HG02571 (cell line): ENCODE measurements at regions not wholly inside any gene's neighbourhood (a gene's known extent, or its start where the extent isn't known, plus 50 kb on each side); places are given as distances from the start of the nearest gene placed in this dataset.

ENCODE experiments used
- ATAC-seq: cut with Tn5 transposase; IDR thresholded peaks from one replicate; pipeline ENCODE4 v1.9.1; 2021; ENCODE audit warnings: mild to moderate bottlenecking, moderate library complexity; ENCODE audit not compliant: unreplicated experiment

DNA sequence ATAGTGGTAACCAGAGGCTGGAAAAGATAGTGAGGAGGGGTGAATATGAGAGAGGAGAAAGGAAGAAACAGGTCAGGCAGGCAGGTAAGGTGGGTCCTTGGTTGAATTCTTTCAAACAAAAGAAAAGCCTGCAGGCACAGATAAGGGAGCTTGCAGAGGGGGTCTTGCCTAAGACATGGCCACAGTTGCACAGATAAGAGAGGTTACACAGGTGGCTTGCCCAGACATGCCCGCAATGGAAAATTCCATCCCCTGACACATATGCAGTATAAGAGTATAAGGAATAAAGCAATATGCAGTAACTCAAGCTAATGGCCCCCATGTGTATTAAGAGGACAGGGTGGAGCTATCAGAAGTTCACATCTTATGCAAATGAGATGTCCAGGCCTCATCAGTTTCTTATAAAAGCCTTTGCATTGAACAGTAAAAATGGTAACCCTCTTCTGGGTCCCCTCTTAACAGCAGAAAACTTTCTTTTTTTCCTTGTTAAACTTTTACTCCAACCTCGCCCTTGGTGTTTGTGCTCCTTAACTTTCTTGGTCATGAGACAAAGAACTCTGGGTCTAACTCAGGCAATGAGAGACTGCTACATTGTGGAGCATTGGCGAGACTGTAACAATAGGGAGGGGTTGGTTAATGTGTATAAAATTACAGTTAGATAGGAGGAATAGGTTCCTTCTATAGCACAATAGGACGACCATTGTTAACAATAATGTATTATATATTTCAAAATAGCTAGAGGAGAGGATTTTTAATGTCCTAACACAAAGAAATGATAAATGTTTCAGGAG is 764.6 kb downstream of the TSN start:
- ATAC-seq: no peak

DNA sequence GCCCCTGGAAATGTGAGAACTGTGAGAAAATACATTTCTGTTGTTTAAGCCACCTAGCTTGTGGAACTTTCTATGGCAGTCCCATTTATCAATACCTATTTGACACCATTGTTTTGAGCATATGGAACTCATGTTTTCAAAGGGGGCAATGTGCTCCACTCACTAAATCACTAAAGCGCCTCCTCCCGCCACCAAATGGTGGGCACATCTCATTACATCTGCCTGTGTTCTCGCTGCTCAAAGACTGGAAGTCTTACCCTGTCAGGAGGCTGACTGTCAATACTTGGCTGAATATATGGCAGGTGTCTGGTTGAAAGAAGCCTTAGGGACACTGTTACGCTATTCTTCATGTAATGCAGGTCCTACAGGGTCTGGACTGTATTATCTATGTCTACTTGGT is 767.7 kb downstream of the TSN start:
- ATAC-seq: no peak

DNA sequence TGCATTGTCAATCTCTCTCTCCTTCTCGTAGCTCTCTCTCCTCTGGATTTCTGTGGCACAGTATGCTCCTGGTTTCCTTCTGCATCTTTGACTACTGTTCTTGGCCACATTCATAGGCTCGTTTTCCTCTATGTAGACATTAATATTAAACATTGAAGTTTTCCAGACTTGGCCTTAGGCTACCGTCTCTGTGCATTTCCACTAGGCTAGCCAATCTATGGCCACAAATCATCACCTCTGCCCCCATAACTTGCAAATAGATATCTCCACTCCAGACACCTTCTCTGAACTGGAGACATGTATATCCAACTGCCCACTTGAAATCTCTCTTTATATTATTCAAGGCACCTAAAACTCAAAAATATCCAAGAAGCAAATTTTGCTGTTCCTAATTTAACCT is 768.5 kb downstream of the TSN start:
- ATAC-seq: no peak

DNA sequence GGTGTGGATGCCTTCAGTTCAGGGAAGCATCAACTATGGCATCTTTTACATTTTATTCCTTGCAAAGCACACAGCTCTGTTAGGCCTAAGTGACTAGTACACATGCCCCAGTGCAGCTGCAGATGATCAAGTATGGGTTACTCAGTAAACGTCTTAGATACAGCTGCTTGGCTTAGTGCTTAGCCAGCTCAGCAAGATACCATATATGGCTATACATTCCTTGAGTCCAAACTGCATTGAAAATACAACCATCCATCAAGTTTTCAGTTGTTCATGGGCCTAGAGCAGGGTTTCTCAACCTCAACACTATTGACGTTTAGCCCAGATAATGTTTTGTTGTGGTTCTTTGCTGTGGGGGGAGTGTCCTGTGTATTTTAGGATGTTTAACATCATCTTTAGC is 769.9 kb downstream of the TSN start:
- ATAC-seq: no peak

DNA sequence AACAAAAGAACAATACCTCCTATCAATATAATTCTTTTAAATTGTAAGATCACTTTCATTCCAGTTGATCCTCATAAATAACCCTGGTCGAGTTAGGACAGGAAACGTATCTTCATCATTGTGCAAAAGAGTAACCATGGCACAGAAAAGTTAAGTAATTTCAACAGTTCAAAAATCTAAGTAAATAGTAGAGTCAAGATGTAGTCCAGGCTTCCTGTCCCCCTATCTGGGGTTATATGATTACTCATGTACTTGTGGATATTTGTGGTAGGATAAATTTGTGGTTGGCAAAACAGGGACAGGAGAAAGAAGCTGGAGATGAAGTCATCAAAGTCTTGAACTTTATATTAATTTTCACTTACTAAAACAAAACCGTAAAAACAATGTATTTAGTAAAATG is 772.6 kb downstream of the TSN start:
- no peak for ATAC-seq

DNA sequence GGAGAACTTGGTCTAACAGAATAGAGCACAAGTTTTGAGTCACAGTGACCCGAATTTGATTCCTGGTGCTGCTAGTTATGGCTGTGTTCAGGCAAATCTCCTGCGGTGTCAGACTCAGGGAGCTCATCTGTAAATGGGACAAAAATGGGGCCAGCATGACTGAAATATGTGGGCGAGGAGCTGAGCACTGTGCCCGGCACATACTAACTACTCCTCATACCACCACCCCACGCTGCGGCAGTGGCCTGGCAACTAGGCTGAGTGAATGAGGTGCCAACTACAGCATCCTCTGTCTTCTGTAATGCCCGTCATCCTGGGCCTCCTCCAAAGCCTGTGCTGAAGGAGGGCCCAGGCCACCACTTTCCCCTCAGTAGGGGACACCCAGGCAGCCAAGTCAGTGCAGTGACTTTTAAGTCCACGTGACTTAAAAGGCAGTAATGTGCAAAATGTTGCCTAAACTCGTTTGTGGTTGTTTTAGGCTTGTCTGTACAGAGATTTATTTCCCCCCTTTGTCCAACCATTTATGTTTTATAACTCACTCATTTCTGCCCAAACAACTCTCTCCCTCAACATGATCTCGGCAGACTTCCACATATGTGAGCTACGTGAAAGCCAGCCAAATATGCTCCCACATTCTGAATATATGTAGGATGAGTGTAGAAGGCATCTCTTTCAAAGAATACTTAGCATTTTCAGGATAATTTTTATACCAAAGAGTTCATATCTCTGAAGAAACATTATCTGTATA is 773.7 kb downstream of the TSN start:
- ATAC-seq: no peak

DNA sequence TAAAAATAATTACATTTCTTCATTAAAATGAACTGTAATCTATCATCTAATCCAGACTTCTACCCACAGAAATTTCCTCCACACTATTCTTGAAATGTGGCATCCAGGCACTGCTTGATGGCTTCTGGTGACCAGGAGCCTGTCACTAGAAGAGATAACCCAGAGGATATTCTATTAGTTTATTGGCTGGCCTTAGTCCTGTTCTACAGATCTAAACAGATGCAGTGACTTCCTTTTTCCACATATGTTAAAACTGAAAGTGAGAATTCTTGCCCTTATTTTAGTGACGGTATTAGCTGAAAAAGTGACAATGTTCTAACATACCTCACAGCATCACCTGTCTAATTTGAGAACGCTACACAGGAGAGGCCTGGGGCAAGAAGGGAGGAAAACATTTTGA is 775.4 kb downstream of the TSN start:
- ATAC-seq: peak; percentile 61

DNA sequence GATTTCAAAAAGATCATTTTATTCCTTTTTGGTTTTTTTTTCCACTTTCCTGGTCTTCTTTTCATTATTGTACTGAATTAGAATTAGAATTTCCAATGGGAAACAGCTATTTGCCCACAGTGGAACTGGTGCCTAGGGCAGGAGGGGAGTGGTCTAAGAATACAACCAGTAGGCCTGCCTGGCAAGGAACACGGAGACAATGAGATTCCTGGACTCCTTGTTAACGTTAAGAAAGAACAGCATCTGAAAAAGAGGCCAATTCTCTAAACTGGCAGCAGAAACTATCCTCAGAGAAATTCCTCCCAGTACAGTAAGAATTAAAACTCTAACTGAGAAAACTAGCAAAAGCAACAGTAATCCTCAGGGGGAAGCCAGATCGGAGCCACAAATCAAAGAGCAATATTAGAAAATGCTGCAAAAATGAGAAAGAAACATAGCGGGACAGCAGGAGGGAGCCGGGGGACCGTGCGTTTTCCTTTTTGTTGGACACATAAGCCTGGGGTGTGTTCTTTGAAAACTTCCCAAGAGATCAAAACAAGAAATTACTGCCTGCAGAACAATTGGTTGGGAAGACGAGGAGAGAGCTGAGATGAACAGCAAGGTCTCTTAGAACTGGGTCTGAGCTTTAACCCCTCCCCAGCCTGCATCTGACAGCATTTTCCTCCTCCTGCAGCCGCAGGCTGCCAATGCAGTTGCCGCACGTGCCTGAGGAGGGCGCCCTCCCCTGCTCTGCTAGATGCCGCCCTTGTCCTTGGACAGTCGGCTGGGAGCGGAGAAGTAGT is 776.0 kb downstream of the TSN start:
- ATAC-seq: no peak

DNA sequence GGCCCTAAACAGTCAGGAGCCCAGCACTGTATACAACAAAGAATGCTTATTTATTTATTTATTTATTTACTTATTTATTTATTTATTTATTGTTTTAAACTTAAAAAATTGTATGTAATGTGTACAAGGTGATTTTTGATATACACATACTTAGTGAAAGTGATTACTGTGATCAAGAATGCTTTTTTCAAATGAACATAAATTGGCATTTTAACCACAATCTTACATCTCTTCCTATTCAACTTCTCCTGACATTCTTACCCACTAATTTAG is 776.6 kb downstream of the TSN start:
- no peak for ATAC-seq

DNA sequence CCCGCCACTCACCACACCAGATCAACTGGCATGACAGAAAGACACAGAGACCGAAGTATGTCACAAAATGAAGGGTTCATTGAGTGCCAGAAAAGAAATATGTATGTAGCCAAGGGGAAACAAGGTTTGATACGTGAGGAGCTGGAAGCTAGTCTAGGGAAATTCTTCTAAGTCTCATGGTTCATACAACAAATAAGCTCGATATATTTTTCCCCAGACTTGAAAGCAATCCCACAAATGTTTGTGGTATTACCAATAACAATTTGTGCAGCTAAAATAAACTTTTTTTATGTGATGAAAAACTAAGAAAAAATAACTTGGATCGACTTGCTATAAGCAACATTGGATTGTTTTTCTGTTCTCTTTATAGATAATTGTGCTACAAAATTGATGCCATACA is 777.0 kb downstream of the TSN start:
- ATAC-seq: no peak

DNA sequence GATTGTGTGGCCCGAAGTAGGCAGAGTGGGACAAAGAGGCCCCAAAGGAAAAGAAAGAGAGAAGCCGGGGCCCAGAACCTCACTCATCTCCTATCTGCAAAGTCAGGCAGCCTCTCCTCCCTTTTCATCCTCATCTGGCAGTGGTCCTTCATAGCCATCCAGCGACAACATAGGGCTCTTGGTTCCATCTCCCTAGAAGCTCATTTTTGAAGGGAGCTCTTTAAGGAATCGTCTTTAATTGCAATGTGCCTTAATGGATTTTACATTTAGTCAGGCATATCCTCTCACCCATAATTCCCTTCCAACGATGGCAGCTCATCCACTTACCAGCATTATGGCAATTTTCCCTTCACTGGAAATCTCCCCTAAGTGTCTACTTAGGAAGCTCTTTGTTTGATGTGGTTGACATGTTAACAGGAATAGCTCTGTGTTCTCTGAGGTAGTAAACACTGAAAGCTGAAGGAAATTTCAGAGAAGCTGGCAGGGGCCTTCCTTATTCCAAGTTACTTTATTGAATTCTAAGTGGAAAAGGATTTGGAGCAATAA is 780.6 kb downstream of the TSN start:
- ATAC-seq: no peak

DNA sequence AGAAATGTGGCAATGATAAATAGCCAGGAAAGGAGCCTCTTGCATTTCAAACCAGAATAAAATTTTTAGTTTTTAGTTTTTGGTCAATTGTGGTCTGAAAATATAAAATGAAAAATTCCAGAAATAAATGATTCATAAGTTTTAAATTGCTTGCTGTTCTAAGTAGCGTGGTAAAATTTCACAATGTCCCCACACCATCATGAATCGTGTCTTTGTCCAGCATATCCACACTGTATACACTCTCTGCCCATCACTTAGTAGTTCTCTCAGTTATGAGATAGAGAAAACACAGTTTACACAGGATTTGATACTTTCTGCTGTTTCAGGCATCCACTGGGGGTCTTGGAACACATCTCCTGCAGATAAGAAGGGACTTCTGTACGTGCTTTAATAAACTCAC is 783.9 kb downstream of the TSN start:
- ATAC-seq: no peak

DNA sequence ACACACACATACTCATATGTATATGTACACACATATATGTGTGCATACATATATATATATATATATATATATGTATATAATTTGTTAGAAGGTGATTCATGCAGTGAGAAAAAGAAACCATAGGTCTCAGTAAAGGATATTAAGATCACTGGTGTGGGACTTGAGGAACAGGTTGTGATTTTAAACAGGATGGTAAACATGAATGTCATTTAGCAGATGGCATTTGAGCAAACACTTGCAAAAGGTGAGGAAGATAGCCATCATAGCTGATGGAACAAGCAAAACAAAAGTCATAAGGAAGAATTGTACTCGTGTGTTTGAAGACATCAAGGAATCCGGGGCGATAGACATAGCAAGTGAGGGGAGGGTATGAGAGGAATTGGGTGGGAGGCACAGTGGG is 784.5 kb downstream of the TSN start:
- no peak for ATAC-seq

DNA sequence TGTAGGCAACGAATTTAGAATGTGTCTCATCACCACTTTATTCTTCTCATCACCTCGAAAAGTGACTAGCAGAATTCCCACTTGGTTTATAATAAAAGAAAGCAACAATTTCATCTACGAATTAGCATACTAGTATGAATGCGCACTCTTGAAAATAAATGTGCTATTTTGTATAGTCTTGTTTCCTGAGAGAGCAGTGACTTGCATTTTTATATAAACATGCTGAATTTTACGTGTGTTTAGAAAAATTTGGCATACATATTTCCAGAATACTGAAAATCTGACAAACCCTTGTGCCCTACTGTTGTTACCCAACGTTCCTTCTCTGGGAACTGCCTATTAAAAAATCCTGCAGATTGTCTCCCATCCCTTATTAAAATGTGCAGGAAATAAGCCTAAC is 786.8 kb downstream of the TSN start:
- ATAC-seq: no peak

DNA sequence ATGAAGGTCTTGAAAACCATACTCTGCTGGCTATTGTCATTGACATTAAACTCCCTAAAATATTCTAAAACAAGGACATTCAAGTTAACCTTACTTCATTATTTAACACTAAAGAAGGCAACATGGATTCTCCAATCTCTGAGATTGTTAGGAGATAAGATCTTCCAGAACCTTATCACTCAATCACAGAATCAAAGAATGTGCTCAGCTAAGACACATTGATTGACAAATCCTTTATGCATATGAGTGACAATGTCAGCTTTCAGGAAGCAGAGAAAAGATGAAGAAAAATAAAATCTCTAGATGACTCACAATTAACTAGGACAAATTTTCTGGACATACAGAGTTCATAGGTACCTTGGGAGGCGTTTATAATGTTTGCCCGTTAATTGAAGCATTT is 787.2 kb downstream of the TSN start:
- no peak for ATAC-seq

DNA sequence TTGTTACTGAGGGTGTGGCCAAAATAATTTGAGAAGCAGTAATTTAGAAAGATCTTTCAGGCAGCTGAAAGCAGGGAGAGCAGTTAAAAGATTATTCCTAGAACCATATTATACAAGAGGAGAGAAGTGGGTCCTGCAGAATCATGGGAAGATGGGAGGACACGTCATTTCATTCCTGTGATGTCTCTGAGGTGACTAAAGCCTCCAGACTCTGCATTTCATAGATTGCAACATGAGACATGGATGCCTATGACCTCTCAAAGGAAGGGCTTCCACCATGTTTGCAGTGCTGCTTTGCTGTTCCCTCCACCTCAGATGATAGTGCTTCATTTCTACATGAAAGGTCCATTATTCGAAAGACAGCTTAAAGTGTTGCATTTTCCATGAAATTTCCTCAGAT is 788.4 kb downstream of the TSN start:
- no peak for ATAC-seq

DNA sequence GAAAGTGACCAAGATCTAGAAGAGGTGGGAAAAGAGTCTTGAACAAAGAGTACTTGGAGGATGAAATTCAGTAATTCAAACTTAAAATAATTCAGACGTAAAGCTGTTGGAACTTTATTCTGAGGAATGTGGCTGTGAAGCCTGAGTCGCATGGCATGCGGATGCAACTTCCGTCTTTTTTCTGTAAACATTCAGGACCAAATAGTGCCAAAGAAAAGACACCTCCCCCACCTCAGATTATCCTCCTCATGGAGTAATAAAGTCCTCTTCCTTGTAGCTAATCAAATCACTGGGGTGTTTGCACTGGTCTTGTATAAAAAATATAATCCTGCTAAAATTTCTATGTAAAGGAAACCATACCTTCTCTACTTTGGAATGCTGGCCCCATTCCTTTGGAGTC is 790.4 kb downstream of the TSN start:
- no peak for ATAC-seq

DNA sequence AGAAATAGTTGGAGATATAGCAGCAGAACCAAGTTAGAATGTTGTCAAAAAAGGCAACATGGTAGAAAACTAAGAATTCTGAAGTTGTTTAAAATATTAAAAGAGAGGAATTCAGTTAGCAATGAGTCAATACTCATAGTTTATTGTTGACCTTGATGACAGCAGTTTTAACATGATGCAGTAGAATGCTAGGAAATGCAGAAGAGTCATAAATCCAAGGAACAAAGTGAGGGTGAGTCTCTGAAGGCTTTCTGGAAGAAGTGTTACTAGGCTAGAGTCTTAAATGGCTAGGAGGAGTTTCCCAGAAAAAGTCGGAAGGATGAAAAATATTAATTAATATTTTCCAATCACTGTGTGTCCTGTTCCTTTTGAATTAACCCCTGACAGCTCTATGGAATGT is 807.3 kb downstream of the TSN start:
- no peak for ATAC-seq

DNA sequence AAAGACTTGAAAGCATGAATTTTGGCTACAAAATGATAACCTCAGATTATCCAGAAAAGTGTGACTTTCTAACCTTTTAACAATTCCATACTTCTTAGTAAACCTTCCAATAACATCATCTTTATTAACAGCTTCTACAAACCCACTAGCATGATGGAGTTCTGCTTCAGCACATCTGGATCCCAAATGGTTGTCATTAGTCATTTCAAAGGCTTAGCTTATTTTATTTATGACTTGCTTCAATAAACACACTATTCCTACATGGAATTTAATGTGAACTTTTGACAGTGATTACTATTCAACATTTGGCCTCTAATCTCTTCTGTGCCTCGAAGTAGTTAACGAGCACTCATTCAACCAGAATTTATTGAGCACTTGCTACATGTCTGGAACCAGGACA is 808.3 kb downstream of the TSN start:
- ATAC-seq: no peak

DNA sequence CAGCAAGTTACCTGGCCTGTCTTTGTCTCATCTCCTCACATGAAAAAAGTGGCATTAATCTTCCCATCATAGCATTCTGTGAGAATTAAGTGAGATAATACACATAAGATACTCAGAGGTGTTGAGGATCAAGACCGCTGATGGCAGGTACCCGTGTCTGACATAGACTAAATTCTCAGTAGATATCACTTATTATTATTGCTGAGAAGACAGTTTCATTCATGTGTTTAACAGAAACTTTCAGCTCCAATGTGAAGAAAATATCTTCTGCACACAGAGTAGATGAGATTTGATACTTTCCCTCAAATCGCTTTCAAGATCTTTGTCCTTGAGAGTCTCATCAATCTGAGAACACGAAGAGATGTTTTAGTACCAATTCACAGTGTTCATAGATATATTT is 809.4 kb downstream of the TSN start:
- no peak for ATAC-seq

DNA sequence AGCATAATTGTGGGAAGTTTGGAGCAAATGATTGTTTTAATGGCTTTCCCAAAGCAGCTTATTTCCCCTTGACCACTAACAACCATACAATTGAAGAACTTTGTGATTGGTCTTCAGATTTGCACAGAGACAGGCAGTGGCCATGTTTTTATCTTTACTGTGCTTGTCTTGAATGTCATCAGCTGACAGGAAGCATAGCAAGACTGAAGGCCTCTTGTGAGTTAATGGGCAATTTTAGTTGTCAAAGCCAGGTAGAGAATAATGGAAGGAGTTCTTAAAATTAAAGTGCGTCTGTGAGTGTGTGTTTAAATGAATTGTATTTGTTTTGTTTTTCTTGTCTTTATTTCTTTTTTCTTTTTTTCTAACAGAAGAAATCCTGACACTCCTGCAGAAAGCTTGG is 809.9 kb downstream of the TSN start:
- no peak for ATAC-seq

DNA sequence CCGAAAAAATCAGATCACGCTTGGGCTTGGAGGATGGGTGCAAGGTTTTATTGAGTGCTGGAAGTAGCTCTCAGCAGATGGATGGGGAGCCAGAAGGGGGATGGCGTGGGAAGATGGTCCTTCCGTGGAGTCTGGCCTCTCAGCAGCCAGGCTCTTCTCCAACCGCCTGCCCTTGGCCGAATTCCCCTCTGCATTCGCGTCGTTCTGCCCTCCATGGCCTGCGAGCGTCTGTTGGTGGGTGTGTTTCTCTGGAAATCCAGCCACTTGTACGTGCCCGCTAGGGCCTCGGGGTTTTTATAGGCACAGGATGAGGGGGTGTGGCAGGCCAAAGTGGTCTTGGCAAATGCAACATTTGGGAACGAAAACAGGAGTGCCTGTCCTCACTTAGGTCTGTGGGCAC is 815.2 kb downstream of the TSN start:
- ATAC-seq: no peak
